Activated T-cell treated with anti-CD3 and anti-CD28 coated beads, Interleukin-2, amount 50 U/mL, for 48 hours (primary cell): ENCODE measurements at regions not wholly inside any gene's neighbourhood (a gene's known extent, or its start where the extent isn't known, plus 50 kb on each side); places are given as distances from the start of the nearest gene placed in this dataset.
"Not testable (repeated sequence)": the region's sequence is repeated elsewhere in the genome, so short reads cannot be mapped to it uniquely, and the experiment has no call there.

Source experiments
- DNase-seq, 2 experiments: peaks; one replicate each; pipeline ENCODE4 v3.0.0-alpha.2; 2020

DNA sequence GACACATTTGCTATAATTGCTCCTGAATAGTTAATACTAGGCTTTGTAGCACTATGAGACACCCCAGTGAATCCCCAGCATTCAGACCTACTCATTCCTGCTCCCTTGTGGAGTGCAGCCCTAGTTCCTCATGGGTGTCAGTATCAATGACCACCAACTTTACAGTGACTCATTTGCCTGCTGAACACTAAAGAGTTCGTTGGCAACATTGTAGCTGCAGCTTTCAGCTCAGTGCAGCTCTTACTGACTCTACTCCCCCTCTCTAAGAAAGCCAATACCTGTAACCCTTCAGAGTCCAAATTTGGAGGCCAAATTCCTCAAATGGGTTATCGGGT is 127.1 kb upstream of the MTPN start:
- no peak for DNase-seq

DNA sequence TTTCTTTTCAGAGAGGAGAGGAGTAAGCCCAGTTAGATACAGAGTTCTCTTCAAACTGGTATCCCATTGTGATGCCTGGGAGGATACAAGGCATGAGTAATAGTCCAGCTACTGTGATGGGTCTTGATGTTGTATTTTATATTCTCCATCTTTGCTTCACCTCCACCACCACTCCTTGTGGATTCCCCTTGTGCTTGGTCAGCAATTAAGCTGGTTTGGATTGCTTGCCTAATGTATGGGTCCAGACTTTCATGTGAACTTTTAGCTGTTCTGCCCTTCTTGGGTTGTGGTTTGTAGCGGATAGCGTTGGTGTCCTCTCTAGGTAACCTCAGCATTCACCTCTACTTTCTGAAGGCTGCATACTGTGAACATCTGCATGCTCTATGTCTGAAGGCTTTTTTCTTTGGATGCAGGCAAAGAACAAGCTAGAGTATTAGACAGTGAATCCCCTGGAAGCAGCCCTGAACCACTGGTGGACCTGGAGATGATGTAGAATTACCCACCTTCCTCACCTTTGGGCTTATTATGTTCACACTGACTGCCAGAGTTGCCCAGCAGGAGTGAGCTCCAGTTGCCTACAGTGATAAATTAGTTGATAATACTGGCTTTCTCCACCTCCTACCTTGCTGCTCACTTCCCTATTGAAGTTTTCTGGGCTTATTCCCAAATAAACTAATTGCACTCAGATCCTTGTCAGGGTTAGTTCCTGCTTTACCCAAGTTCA is 126.5 kb upstream of the MTPN start:
- no peak for DNase-seq

DNA sequence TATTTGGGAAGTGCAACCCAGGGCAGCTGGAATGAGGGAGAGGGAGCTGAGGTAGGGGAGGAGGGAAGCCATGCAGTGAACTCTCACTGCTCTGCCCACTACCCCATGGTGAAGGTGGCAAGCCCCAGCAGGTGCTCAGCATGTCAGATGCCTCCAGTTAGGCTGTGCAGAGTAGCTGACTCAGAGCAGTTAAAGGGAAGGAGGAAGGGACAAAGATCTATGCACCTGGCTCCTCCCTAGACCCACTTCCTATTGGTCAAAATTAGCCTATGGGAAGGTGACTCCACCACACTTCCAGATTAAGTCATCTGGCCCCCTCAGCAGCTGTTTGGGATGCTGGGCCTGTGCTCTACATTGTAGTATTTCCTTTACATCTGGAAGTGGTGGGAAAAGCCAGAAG is 125.7 kb upstream of the MTPN start:
- no peak for DNase-seq

DNA sequence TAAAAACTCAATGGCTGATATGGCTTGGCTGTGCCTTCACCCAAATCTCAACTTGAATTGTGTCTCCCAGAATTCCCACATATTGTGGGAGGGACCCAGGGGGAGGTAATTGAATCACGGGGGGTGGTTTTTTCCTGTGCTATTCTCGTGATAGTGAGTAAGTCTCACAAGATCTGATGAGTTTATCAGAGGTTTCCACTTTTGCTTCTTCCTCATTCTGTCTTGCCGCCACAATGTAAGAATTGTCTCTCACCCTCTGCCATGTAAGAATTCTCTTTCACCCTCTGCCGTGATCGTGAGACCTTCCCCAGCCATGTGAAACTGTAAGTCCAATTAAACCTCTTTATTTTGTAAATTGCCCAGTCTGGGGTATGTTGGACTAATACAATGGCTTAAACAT is 115.6 kb upstream of the MTPN start:
- not testable (repeated sequence) for DNase-seq

DNA sequence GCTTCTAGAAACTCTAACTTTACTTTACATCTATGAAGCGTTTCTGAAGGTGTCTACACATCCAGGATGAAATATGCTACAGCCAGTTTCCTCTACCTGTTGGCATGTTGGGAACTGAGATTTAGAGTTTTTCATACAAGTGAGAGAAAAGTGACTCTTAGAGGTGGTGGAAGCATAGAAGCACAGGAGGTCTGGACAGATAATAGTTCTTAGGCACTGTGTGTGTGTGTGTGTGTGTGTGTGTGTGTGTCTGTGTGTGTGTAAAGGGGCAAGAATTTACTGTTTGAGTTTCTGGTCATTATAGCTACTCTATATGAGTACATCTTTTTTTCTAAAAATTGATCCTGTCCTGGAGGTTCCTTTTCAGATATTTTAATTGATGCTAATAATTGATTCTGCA is 110.7 kb upstream of the MTPN start:
- DNase-seq: no peak

DNA sequence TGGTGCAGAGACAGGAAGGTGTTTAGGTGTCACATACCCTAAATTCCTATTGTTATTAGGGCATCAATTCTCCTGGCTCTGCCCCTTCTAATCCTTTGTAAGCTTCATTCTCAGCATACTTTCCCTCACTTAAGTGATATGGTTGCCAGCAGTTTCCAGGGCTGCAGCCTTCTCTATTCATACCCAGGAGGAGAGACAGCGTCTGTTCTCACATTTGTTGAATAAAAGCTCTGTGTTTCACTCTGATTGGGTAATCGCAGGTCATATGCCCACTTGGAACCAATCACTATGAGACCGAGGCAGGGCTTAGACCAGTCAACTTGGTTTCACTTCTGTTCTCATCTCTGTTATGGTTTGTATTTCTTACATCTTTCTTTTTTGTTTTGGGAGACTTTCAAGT is 109.6 kb upstream of the MTPN start:
- DNase-seq: no peak

DNA sequence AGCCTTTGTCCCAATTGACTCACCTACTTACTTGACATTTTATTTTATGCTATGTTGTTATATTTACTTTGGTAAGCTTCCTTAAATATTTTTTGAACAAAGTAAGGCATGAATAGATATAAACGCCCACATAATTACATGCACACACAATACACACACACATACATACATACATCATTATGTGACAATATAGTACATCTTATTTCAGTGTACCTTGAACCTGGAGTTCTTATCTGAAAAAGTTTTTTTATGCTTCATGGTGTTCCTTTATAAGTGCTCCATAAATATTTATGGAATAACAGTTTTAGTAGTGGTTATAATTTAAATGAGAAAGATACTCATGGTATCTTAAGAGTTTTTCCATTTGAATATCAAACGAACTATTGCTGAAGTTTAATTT is 102.8 kb upstream of the MTPN start:
- no peak for DNase-seq

DNA sequence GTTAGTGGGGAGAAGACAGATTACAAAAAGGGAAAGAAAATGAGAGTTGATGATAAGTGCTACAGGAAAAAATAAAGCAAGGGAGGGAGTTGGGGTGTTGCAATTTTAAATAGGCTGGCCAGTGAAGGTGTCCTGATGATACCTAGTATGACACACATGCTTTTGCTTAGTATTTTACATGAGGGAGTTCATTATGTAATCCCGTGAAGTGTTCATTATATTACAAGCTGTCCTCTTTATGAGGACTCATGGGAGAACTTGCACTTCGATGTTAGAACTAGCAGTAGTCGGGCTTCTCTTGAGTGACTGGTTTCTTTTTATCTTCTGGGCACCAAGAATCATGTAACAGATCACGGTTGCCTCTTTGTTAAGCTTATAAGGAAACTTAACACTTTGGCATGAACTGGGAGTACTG is 102.3 kb upstream of the MTPN start:
- DNase-seq: no peak

DNA sequence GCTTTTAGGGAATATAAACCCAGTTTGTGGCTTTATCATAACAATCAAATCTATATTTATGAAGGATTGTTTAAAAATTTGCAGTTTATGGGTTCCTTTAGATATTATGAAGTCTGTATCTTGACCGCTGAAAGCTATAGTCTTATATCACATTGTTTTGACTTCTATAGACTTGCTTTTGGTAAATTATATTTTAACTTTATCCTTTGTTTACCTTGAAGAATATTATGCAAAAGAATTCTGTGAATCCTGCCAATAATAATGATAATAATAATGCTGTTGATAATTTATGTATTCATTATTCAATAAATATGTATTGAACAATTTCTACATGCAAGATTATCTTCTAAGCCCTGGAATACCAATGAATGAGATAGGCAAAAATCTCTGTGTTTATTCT is 101.9 kb upstream of the MTPN start:
- DNase-seq: no peak

DNA sequence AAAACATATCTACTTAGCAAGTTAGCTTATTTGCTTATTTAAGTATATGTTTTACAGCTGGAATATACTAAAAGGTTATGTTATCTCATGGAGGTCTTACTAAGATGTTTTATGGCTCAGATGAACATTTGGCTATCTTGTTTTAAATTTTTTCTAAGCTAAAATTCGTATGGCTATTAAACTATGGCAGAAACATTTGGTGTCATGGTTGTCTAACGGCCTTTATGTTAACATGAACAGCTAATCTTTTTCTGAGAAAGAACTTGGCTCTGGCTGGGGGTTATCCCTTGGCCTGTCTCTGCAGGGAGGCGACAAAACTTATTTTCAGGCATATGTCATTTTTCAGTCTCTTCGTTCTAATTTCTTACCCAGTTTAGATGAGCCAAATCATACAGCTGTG is 101.5 kb upstream of the MTPN start:
- DNase-seq: no peak

DNA sequence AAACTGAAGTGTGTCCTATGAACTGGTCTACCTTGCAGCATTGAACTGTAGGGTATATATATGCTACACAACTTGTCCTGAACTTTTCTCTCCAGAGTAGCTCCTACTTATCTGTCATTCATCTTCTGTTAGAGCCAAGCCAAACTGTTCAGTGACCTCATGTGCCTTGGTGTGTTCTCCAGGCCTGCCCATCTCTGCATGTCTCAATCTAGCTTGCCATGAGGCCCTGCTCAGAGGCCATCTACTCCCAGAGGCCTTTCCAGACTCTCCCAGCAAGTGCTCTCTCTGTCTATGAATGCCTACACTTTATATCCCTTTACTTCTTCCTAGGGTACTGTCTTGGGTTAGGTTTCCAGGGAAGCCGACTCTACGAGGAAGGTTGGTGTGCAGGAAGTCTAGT is 99.8 kb upstream of the MTPN start:
- no peak for DNase-seq

DNA sequence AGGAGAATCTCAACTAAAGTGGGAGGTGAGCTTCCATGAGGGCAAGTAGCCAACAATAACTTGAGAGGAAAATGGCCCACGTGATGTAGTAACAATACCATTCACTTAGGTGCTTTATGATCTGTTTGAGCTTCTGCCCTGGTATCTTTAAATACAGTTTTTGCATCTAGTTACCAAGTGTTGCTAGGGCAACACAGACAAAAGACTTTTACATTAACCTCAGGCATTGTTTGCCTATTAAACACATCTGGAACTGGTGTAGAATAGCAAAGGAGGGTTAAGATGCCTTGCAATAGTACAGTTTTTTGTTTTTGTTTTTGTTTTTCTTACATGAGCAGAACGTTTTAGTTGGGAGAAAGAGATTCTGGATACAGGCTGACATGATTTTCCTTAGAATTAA is 97.7 kb upstream of the MTPN start:
- DNase-seq: no peak

DNA sequence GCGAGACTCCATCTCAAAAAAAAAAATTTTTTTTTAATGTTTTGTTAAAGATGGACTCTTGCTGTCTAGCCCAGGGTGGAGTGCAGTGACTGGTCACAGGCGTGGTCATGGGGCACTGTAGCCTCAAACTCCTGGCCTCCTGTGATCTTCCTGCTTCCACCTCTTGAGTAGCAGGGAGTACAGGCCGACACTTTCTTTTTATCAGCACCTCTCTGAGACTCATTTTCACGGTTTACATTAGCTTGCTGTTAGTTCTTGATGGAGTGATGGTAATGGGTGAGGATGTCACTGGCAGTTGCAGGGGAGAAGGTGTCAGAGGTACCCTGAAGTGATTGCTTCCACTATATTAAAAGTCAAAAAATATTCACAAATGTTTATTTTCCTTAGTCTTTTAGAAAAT is 95.3 kb upstream of the MTPN start:
- no peak for DNase-seq

DNA sequence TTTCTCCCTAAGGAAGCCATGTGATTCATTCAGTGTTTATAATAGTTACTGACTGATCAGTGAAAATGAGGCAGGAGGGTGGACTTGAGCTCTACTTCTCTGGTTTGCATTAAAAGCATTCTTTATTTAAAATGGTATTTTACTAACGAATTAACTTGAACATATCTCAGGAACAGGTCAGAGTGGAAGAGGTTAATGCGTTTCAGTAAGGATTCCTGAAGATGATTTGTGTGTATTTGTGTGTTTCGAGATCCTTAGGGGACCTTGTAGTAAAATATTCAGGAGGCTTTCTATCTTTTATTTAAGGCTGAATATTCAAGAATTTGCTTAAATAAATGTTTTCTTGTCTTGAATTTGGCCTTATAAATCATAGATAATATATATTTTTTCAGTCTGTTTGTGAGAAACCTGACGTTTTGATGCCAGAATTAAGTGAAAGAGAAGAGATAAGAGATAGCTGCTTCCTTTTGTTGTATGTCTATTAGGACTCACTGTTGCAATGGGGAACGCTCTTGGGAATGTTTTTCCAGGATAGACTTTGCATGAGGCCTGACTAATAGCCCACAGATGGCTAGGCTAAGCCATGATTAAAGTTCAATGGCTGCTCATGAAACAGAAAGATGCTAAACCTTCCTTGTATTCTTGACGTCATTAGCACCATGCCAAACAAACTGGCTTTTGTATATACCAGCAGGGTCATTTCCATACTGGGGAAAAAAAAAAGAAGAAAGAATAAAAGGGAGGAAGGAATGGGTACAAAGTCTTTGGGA is 93.8 kb upstream of the MTPN start:
- no peak for DNase-seq

DNA sequence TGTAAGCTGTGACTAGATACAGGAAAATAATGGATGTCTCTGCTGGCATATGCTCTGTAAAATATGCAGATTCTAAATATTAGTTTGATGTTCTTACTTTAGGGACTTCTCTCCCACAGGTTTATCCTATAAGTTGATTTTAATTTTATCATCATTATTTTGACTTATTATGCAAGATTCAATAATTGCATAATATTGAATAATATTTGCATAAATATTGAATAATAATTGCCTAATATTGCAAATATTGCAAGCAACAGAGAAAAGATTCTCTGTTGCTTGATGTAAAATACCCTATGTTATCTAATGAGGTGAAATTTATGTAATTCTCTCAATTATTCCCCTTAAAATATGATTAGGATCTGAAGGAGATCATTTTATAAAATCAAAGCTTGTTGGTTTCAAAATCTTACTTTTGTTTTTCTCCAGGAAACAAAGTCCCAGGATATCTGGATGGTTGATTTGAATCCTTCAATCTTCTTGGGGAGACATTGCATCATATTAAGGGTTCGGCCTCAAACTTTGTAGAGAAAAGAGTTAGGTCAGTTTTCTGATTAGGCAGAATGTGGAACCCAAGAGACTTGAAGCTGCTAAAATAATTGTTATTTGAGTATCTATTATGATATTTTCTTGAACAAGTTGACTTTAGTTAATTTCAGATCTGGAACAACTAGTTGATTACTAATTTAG is 92.8 kb upstream of the MTPN start:
- no peak for DNase-seq

DNA sequence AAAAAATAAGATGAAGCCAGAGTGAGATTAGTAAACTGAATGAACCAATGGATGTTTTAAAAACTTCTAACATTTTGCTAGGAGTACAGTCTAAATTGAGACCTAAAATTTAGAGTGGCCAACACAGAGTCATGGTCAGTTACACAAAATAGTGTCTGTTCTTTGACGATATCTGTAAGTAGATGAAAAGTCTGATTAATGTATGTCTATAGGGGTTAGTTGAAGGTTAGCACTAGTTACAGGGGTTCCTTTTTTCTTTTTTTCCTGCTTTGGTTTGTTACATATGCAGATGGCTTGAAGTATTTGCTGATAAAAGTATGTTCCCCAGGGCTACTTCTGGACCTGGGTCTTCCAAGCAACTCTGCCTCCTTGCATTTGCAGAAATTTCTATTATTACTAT is 90.1 kb upstream of the MTPN start:
- DNase-seq: no peak

DNA sequence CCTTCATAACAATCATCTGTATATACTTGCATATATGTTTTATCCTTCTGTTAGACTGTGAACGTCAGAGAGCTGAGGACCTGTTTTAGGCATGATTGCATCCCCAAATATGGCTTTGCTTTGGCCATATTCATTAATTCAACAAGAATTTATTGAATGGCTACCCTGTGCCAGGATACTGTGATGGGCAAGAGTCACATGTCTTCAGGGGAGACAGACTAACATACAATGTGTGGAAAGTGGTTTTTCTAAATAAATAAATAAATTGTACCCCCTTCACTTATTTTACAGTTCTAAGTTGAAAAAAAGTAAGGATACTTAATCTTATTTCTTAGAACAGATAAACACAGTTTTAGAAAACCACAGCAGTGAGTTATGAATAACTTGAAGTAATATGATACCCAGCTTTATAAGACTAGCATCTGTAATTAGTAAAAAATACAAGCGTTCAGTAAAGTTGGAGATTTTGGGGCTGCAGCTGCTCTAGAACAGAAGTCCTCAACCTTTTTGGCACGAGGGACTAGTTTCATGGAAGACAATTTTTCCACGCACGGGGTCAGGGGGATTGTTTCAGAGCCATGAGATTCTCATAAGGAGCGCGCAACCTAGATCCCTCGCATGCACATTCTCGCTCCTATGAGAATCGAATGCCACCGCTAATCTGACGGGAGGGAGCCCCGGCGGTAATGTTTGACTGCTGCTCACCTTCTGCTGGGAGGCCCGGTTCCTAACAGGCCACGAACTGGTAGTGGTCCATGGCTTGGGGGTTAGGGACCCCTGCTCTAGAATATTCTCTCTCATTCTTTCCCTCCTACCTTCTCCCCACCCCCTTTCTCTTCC is 89.4 kb upstream of the MTPN start:
- no peak for DNase-seq

DNA sequence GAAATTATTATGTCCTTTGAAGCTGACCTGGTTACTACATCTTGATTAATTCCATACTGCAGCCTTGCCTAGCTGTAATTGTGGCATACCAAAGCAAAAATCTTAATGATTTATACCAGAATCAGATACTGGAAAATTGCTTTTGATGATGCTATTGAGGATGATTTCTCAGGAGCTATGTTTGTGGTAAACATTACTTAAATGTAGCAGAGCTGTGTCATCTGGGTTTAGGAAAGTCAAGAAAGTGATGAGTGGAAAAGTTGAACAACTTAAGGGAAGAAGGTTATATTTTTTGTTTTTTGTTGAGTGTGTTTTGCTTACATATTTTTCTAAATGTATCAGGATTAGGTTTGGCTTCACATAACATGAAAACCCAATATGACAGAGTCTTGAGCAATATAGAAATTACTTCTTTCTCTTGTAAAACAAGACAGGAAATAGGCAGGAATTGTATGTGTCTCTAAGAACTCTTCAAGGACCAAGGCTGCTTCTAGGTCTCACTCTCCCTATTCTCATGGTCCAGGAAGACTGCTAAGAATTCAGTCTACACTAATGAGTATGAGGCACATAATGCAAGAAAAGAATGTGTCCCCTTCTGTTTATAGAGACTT is 87.6 kb upstream of the MTPN start:
- DNase-seq: no peak

DNA sequence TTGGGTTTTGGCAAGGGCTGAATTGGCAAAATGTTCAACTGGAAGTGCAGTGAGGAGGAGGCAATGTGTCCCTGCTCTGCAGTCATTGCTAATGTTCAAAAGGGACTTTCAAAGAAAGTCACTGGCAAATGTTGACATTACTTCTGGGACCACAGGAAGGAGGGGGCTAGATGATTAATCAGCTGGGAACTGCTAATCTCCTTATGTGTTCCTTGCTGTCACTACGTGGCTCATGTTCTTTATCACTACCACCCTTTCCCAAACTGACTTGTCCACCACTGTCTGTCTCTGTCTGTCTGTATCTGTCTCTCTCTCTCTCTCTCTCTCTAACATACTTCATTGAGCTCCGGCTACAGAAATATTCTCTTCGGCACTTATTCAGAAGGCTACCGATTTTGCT is 86.9 kb upstream of the MTPN start:
- DNase-seq: no peak

DNA sequence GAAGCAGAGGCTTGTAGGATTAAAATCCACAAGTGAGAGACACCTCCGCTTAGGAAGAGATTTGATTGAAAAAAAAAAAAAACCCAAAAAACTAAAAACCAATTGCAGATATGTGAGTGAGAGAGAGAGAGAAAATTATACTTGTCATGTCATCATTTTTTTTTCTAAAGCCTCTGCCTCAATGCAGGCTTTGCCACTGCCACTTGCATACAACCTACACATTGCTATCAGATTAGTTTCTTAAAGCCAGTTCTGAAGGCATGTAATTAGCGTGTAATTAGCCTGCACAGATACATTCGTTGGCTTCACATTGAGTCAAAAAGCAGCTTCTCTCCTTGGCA is 86.1 kb upstream of the MTPN start:
- no peak for DNase-seq

DNA sequence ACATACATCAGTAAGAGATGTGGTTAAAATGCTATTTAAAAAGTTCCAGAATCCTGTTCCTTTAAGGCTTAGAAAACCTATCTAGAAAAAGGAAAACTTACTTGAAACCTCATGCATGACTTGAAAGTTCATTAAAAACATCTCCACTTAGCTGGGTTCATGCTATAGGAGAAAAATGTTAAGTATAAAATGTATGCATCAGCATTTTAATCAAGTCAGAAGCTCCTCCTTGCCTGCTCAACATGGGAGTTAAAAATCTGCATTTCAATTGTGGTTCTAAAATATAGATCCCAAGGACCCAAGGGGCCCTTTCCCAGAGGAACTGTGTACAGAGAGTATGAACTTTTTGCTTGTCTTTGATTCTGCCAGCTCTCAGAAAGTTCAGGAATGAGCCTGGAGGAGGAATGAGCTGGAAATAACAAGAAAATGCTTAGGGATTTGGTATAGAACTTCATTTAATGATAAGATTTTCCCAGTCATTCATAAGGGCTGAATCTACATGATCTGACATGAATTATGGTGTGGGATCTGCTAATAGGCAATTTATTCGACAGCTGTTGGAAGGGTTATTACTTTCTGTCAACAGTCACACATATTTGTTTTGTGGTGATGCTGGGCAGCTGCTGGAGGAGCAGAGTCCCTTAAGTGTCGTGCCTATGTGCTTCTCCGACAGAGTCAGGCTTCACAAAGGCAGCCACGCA is 85.6 kb upstream of the MTPN start:
- no peak for DNase-seq

DNA sequence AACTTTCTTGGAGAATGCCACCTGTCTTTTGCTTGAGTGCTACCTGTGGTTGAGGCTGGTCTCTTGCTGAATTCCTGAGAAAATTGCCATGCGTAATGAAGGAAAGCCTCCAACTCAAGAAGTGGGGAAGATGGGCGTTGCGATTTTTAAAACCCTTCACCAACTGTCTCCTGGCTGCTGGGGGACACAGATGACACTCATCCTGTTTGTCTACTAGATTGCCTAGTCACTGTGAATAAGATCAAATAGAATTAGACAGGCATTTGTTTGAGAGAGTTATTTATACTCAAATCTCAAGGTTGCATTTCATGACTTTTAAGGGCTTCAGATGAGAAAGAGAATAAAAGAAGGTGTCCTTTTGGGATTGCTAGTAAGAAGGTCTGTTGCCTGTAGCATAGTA is 84.3 kb upstream of the MTPN start:
- no peak for DNase-seq
